ENCODE measurements at regions not wholly inside any gene's neighbourhood (a gene's known extent, or its start where the extent isn't known, plus 50 kb on each side); places are given as distances from the start of the nearest gene placed in this dataset.

DNA sequence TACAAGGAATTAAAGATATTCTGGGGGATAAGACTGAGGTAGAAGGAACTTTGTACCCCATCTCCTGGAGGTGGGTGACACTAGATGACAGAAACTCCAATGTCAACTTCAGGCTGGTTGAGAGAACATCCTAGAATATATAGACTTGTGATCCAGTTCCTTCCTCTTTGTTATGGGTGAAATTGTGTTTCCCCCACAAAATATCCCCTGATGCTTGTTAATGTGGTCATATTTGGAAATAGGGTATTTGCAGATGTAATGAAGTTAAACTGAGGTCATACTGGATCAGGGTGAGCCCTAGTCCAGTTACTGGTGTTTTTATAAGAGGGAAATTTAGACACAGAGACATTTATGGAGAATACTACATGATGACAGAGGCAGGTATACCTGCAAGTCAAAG, 114.0 kb upstream of the NAMPT start:
- Histone ChIP-seq H3K27ac (ENCODE audit: low read length) (no peak overlapping the region), H3K4me1 (ENCODE audit: control insufficient read depth in 1 of 2, insufficient read depth in 2 of 2, low read length in 2 of 2) (no peaks in the 10 kb centered on the region), H3K27me3 (ENCODE audit: low read depth, low read length) (no peaks in the 10 kb centered on the region)

DNA sequence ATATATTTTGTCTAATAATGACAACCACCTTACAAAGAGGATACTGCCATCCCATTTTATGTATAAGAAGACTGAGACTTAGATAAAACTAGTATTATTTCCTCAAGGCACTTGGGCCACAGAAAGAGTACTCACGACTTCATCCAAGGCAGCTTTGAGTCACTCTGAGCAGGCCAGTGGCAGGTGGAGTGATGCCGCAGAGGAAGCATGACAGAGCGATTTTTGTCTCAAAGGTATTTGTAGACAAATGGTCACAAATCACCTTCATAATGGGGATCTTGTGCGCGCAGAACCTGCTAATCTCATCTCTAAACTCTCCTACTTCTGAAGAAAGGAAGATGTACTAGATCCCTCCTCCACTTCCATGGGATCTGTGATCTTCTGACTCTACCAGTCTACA, 113.2 kb upstream of the NAMPT start:
- Histone ChIP-seq H3K4me3 (ENCODE audit: low read depth in 1 of 2, low read length in 2 of 2) (no peak overlapping the region), H3K27ac (ENCODE audit: low read length) (no peak overlapping the region), H3K27me3 (ENCODE audit: low read depth, low read length) (no peaks in the 10 kb centered on the region), H3K9me3 (ENCODE audit: control insufficient read depth in 1 of 2, low read length in 2 of 2) (peaks cover 0 to under 1% of the 10 kb centered on the region in 2 donors), H3K36me3 (ENCODE audit: control insufficient read depth in 1 of 2, insufficient read depth in 2 of 2, low read length in 2 of 2) (no peaks in the 10 kb centered on the region), H3K4me1 (ENCODE audit: control insufficient read depth in 1 of 2, insufficient read depth in 2 of 2, low read length in 2 of 2) (no peaks in the 10 kb centered on the region)

More for the DNA sequence above, 114.0 kb upstream of the NAMPT start:
- Histone ChIP-seq H3K4me3 (ENCODE audit: low read depth in 1 of 2, low read length in 2 of 2) (no peak overlapping the region), H3K36me3 (ENCODE audit: control insufficient read depth in 1 of 2, insufficient read depth in 2 of 2, low read length in 2 of 2) (no peaks in the 10 kb centered on the region), H3K9me3 (ENCODE audit: control insufficient read depth in 1 of 2, low read length in 2 of 2) (peaks cover 0 to 3% of the 10 kb centered on the region in 2 donors)

DNA sequence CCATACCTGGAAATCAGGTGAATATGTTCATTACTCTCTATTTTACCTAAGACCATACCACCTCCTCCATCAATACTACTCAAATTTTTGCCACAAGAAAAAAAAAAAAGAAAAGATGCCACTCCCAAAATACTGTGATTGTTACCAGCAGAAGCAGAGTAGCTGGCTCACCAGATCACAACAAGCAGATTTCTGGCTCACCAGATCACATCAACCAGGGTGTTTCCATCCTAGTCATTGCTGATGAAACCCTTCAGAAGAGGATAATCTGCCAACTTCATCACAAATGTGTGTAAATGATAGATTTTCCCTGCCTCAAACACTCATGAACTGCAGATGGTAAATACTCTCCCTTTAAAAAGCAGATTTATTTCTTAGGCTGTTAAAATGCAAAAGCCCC, 109.7 kb upstream of the NAMPT start:
- no peaks in the 10 kb centered on the region for H3K27me3 ChIP-seq (ENCODE audit: low read depth, low read length)
- H3K36me3 ChIP-seq (ENCODE audit: control insufficient read depth in 1 of 2, insufficient read depth in 2 of 2, low read length in 2 of 2) = no peaks in the 10 kb centered on the region
- H3K9me3 ChIP-seq (ENCODE audit: control insufficient read depth in 1 of 2, low read length in 2 of 2) = no peaks in the 10 kb centered on the region
- no peak overlapping the region for H3K4me3 ChIP-seq (ENCODE audit: low read depth in 1 of 2, low read length in 2 of 2)
- no peak overlapping the region for H3K27ac ChIP-seq (ENCODE audit: low read length)
- H3K4me1 ChIP-seq (ENCODE audit: control insufficient read depth in 1 of 2, insufficient read depth in 2 of 2, low read length in 2 of 2) = no peaks in the 10 kb centered on the region

DNA sequence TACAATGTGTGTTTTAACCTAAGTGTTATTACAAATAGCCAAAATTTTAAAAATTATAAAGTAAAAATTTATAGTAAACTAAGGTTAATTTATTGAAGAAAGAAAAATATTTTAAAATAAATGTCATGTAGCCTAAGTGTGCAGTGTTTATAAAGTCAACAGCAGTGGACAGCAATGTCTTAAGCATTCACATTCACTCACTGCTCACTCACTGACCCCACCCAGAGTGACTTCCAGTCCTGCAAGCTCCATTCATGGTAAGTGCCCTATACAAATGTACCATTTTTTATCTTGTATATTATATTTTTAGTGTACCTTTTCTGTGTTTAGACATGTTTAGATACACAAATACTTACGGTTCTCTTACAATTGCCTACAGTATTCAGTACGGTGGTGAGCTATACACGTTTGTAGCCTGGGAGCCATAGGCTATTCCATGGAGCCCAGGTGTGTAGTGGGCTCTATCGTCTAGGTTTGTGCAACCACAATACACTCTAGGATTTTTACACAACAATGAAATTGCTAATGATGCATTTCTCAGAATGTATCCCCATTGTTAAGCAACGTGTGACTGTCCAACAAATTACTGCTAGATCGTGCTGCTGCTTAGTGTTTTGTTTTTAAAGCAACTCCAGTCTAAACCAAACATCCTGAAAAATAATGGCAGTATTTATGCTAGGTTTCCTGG, 108.9 kb upstream of the NAMPT start:
- H3K9me3 ChIP-seq (ENCODE audit: control insufficient read depth in 1 of 2, low read length in 2 of 2) = no peaks in the 10 kb centered on the region
- H3K4me3 ChIP-seq (ENCODE audit: low read depth in 1 of 2, low read length in 2 of 2) = no peak overlapping the region
- H3K27me3 ChIP-seq (ENCODE audit: low read depth, low read length) = no peaks in the 10 kb centered on the region
- no peak overlapping the region for H3K27ac ChIP-seq (ENCODE audit: low read length)
- no peaks in the 10 kb centered on the region for H3K4me1 ChIP-seq (ENCODE audit: control insufficient read depth in 1 of 2, insufficient read depth in 2 of 2, low read length in 2 of 2)
- no peaks in the 10 kb centered on the region for H3K36me3 ChIP-seq (ENCODE audit: control insufficient read depth in 1 of 2, insufficient read depth in 2 of 2, low read length in 2 of 2)

DNA sequence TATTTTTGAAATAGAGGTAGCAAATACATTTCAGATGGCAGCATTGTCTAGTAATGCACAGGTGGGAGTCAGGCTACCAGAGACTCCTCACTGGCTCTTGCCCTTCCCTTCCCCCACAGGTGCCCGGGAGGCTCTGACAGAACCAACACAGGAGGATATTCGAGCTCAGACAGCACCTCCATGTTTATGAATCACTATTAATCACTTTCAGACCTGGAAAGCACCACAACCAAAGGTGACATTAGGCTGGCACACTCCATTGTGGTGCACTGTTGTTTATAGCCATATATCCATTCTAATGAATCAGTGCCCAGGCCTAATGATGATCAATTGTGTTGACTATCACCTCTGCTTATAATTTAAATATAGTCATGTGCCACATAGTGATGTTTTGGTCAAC, 107.8 kb upstream of the NAMPT start:
- Histone ChIP-seq H3K4me1 (ENCODE audit: control insufficient read depth in 1 of 2, insufficient read depth in 2 of 2, low read length in 2 of 2) (no peaks in the 10 kb centered on the region), H3K36me3 (ENCODE audit: control insufficient read depth in 1 of 2, insufficient read depth in 2 of 2, low read length in 2 of 2) (no peaks in the 10 kb centered on the region), H3K9me3 (ENCODE audit: control insufficient read depth in 1 of 2, low read length in 2 of 2) (no peaks in the 10 kb centered on the region), H3K4me3 (ENCODE audit: low read depth in 1 of 2, low read length in 2 of 2) (no peak overlapping the region), H3K27me3 (ENCODE audit: low read depth, low read length) (no peaks in the 10 kb centered on the region), H3K27ac (ENCODE audit: low read length) (no peak overlapping the region)

DNA sequence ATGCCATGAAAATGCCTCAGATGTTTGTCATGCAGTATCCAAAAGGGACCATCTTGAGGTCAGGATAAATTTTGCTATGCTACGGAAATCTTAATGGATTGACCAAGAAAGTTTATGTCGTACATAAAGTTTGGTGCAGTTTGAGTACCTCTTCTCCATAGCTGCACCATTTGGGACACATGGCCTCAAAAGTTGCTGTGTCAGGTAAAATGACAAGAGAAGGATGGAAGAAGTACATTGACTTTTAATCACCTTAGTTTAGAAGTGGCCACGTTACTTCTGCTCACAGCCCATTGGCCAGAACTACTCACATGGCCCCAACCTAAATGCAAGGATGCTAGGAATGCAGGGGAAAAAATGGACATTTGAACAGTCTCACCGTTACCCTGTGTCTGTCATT, 107.4 kb upstream of the NAMPT start:
- H3K4me1 ChIP-seq (ENCODE audit: control insufficient read depth in 1 of 2, insufficient read depth in 2 of 2, low read length in 2 of 2) = no peaks in the 10 kb centered on the region

DNA sequence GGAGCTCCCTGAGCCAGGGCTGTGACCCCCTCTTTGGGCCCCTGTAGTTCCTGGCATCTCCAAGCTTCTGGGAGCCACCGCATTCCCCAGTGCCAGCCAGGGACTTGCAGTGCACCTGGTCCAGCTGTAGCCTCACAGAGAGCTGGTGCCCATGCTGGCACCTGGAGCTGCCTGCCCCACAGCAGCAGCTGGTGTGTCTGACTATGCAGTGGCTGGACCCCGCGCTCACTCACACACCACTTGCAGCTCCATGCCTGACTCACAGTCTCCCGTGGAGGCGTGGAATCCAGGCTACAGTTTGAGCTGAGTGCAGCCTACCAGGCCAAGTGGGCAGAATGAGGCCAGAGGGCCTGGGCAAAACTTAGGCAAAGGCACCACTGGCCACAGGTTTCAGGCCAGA, 102.2 kb upstream of the NAMPT start:
- Histone ChIP-seq H3K36me3 (ENCODE audit: control insufficient read depth in 1 of 2, insufficient read depth in 2 of 2, low read length in 2 of 2) (no peaks in the 10 kb centered on the region), H3K27ac (ENCODE audit: low read length) (no peak overlapping the region), H3K9me3 (ENCODE audit: control insufficient read depth in 1 of 2, low read length in 2 of 2) (no peaks in the 10 kb centered on the region), H3K4me1 (ENCODE audit: control insufficient read depth in 1 of 2, insufficient read depth in 2 of 2, low read length in 2 of 2) (no peaks in the 10 kb centered on the region), H3K27me3 (ENCODE audit: low read depth, low read length) (no peaks in the 10 kb centered on the region), H3K4me3 (ENCODE audit: low read depth in 1 of 2, low read length in 2 of 2) (no peak overlapping the region)

More for the DNA sequence above, 107.4 kb upstream of the NAMPT start:
- no peaks in the 10 kb centered on the region for H3K27me3 ChIP-seq (ENCODE audit: low read depth, low read length)
- H3K4me3 ChIP-seq (ENCODE audit: low read depth in 1 of 2, low read length in 2 of 2) = no peak overlapping the region
- no peaks in the 10 kb centered on the region for H3K9me3 ChIP-seq (ENCODE audit: control insufficient read depth in 1 of 2, low read length in 2 of 2)
- no peak overlapping the region for H3K27ac ChIP-seq (ENCODE audit: low read length)
- H3K36me3 ChIP-seq (ENCODE audit: control insufficient read depth in 1 of 2, insufficient read depth in 2 of 2, low read length in 2 of 2) = no peaks in the 10 kb centered on the region

DNA sequence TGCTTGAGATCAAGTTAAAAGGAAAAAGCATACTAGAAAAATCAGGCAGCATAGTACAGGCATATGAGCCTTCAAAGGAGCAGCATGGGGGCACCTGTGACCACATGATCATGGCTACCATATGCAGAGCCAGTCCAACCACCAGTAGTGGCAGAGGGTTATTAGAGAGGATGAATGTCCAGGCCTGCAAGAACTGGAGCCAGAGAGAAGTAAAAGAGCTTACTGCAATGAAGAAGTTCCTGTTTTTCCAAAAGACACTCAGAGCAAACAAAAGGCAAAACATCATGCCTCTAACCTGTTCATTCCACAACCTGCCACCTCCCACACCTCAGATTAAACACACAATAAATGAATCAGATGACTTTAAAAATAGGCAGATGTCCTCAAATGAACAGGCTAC, 99.6 kb upstream of the NAMPT start:
- Histone ChIP-seq H3K27me3 (ENCODE audit: low read depth, low read length) (no peaks in the 10 kb centered on the region), H3K9me3 (ENCODE audit: control insufficient read depth in 1 of 2, low read length in 2 of 2) (no peaks in the 10 kb centered on the region), H3K4me3 (ENCODE audit: low read depth in 1 of 2, low read length in 2 of 2) (no peak overlapping the region), H3K27ac (ENCODE audit: low read length) (no peak overlapping the region), H3K4me1 (ENCODE audit: control insufficient read depth in 1 of 2, insufficient read depth in 2 of 2, low read length in 2 of 2) (no peaks in the 10 kb centered on the region), H3K36me3 (ENCODE audit: control insufficient read depth in 1 of 2, insufficient read depth in 2 of 2, low read length in 2 of 2) (no peaks in the 10 kb centered on the region)

DNA sequence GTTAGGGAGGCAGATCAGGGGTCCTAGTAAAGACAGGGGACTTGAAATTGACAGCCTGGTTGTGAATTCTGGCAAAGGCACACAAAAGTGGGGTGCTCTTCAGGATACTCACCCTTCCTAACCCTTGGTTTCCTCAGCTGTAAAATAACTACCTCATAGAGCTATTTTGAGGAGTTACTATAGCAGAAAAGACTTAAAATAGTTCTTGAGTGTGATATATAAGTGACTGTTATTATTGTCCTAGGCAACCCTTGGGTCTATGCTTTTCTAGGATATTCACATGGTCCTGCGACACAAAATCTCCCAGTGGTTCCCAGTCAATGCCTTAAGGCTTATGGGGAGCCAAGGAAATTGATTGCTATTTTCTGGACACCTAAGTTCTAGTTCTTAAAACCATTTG, 98.1 kb upstream of the NAMPT start:
- H3K4me3 ChIP-seq (ENCODE audit: low read depth in 1 of 2, low read length in 2 of 2) = no peak overlapping the region
- no peaks in the 10 kb centered on the region for H3K4me1 ChIP-seq (ENCODE audit: control insufficient read depth in 1 of 2, insufficient read depth in 2 of 2, low read length in 2 of 2)
- H3K36me3 ChIP-seq (ENCODE audit: control insufficient read depth in 1 of 2, insufficient read depth in 2 of 2, low read length in 2 of 2) = no peaks in the 10 kb centered on the region
- H3K27me3 ChIP-seq (ENCODE audit: low read depth, low read length) = no peaks in the 10 kb centered on the region
- H3K9me3 ChIP-seq (ENCODE audit: control insufficient read depth in 1 of 2, low read length in 2 of 2) = no peaks in the 10 kb centered on the region
- no peak overlapping the region for H3K27ac ChIP-seq (ENCODE audit: low read length)

DNA sequence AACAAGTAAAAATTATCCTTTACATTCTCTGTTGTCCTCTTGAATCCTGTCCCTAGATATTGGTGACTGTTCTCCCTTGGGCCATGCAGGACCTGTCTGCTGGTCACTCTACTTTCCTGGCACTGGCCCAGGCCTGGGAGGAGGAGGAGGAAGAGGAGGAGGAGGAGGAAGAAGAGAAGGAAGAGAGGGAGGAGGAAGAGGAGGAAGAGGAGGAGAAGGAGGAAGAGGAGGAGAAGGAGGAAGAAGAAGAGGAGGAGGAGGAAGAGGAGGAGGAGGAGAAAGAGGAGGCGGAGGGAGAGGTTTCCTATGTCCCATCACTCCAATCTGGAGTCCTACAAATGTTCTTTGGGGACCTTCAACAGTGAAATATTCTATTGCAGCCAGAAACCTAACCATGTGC, 97.3 kb upstream of the NAMPT start:
- Histone ChIP-seq H3K36me3 (ENCODE audit: control insufficient read depth in 1 of 2, insufficient read depth in 2 of 2, low read length in 2 of 2) (no peaks in the 10 kb centered on the region), H3K4me3 (ENCODE audit: low read depth in 1 of 2, low read length in 2 of 2) (no peak overlapping the region), H3K9me3 (ENCODE audit: control insufficient read depth in 1 of 2, low read length in 2 of 2) (no peaks in the 10 kb centered on the region), H3K27me3 (ENCODE audit: low read depth, low read length) (no peaks in the 10 kb centered on the region), H3K4me1 (ENCODE audit: control insufficient read depth in 1 of 2, insufficient read depth in 2 of 2, low read length in 2 of 2) (no peaks in the 10 kb centered on the region), H3K27ac (ENCODE audit: low read length) (no peak overlapping the region)

DNA sequence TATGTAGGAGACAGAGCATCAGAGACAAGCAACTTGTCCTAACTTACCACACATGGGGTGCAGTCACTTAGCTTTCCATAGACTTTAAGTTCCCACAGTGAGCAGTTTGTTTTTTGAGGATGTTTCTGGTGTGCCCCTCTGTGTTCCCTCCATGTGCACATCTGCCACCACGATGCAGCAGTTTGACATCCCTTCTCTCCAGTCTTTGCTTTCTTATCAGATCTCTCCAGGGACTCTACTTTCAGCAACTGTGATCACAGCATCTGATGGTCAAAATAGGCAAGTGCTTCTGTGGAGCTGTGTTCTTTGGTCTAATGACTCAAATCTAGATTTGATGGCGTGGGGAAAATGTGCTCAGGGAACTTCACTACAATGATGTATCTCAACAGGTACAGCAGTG, 96.5 kb upstream of the NAMPT start:
- Histone ChIP-seq H3K9me3 (ENCODE audit: control insufficient read depth in 1 of 2, low read length in 2 of 2) (no peaks in the 10 kb centered on the region), H3K27ac (ENCODE audit: low read length) (no peak overlapping the region), H3K4me1 (ENCODE audit: control insufficient read depth in 1 of 2, insufficient read depth in 2 of 2, low read length in 2 of 2) (no peaks in the 10 kb centered on the region), H3K4me3 (ENCODE audit: low read depth in 1 of 2, low read length in 2 of 2) (no peak overlapping the region), H3K27me3 (ENCODE audit: low read depth, low read length) (no peaks in the 10 kb centered on the region), H3K36me3 (ENCODE audit: control insufficient read depth in 1 of 2, insufficient read depth in 2 of 2, low read length in 2 of 2) (no peaks in the 10 kb centered on the region)

DNA sequence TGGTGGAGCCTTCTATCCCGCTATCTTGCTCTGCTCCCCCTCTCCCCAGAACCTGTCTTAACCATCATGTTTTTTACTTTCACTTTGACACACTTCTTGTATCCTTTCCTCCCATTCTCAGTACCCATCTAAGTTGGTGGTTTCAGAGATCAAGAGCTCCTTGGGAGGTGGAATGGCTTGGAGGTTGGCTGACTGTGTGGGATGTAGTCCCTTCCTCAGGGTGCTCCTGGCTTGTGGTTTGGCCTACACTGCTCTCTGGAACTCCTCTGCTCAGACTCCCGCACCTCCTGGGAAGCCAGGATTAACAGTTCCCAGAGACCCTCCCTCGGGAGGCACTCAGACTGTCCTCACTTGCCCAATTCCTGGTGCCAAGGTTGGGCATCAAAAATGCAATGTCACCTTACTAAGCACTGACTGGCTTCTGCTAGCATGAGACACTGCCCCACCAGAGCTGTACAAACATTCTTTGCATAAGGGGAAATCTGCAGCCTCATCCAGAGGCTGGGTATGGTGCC, 93.1 kb upstream of the NAMPT start:
- H3K27ac ChIP-seq (ENCODE audit: low read length) = no peak overlapping the region
- H3K9me3 ChIP-seq (ENCODE audit: control insufficient read depth in 1 of 2, low read length in 2 of 2) = no peaks in the 10 kb centered on the region
- no peaks in the 10 kb centered on the region for H3K27me3 ChIP-seq (ENCODE audit: low read depth, low read length)
- no peak overlapping the region for H3K4me3 ChIP-seq (ENCODE audit: low read depth in 1 of 2, low read length in 2 of 2)
- no peaks in the 10 kb centered on the region for H3K4me1 ChIP-seq (ENCODE audit: control insufficient read depth in 1 of 2, insufficient read depth in 2 of 2, low read length in 2 of 2)
- no peaks in the 10 kb centered on the region for H3K36me3 ChIP-seq (ENCODE audit: control insufficient read depth in 1 of 2, insufficient read depth in 2 of 2, low read length in 2 of 2)

Measured in muscle layer of duodenum (tissue), 2 donors.